ENCODE measurements at regions not wholly inside any gene's neighbourhood (a gene's known extent, or its start where the extent isn't known, plus 50 kb on each side); places are given as distances from the start of the nearest gene placed in this dataset.

GRCh38 chr4:43136752-43137151 lies 244.2 kb downstream of the GRXCR1 start:
- intact Hi-C loops (cut with micrococcal nuclease), result no loop called here
- no peaks in the 10 kb centered on the region for H3K27me3 ChIP-seq (ENCODE audit: control insufficient read depth in 2 of 2, insufficient read depth in 2 of 2, low read length in 2 of 2)
- no peak overlapping the region for H3K4me2 ChIP-seq (ENCODE audit: insufficient read depth, low read length)
- H3K79me2 ChIP-seq (ENCODE audit: control insufficient read depth, insufficient read depth, low read length), result no peaks in the 10 kb centered on the region
- no peaks in the 10 kb centered on the region for H4K20me1 ChIP-seq (replicated peaks; ENCODE audit: control insufficient read depth, extremely low read depth, insufficient read depth, low read length)
- H3K9ac ChIP-seq (replicated peaks; ENCODE audit: extremely low read depth, insufficient read depth, low read length), result no peak overlapping the region
- BruUV-seq (replicated peaks), result no TSS peak
- no peaks in the 10 kb centered on the region for H3K9me3 ChIP-seq (replicated peaks; ENCODE audit: control insufficient read depth, insufficient read depth, low read length)
- H3K27ac ChIP-seq (ENCODE audit: insufficient read depth, low read depth, low read length), result no peak overlapping the region
- DNase-seq (ENCODE audit: low read depth, low spot score), result no peak
- dilution Hi-C loops (cut with MboI; ENCODE audit: extremely low pct_ligation_motif_present, low sequenced_read_pairs), result no loop called here
- ChIA-PET CTCF (no interaction called here), POLR2A (no interaction called here)
- no peaks in the 10 kb centered on the region for H3K36me3 ChIP-seq (ENCODE audit: control insufficient read depth in 2 of 2, extremely low read depth in 1 of 2, insufficient read depth in 2 of 2, low read length in 2 of 2)
- TF ChIP-seq POLR2A (IDR thresholded peaks at IDR 0.05; ENCODE audit: low read depth, low read length) (no peak), EZH2 (IDR thresholded peaks at IDR 0.05; ENCODE audit: borderline replicate concordance, low read depth, low read length, severe bottlenecking) (no peak), MAX (IDR thresholded peaks at IDR 0.05; ENCODE audit: insufficient read depth, insufficient read length) (no peak), CTCF (IDR thresholded peaks at IDR 0.05; ENCODE audit: extremely low read depth in 1 of 2, insufficient read depth in 1 of 2, low read depth in 1 of 2, low read length in 2 of 2) (no peak), FOS (IDR thresholded peaks at IDR 0.05; ENCODE audit: borderline replicate concordance, insufficient read depth, low read length) (no peak), MYC (IDR thresholded peaks at IDR 0.05; ENCODE audit: low read depth, low read length) (no peak), GATA2 (IDR thresholded peaks at IDR 0.05; ENCODE audit: insufficient read depth, insufficient read length, low read depth, low read length) (no peak), JUN (IDR thresholded peaks at IDR 0.05; ENCODE audit: borderline replicate concordance, insufficient read depth, insufficient read length, low read depth) (no peak), POLR2AphosphoS5 (IDR thresholded peaks at IDR 0.05; ENCODE audit: insufficient read depth, low read depth, low read length) (no peak)
- no peaks in the 10 kb centered on the region for H3K9me1 ChIP-seq (replicated peaks; ENCODE audit: control insufficient read depth, extremely low read depth, insufficient read depth, low read length)
- no peak overlapping the region for H3K4me3 ChIP-seq (replicated peaks in 1 of 3; ENCODE audit: insufficient read depth in 1 of 3, low read depth in 1 of 3, low read length in 3 of 3)
- H3K4me1 ChIP-seq (ENCODE audit: control insufficient read depth, extremely low read depth, insufficient read depth, low read length), result no peaks in the 10 kb centered on the region
- FAIRE-seq, result no peak
- no peak overlapping the region for H2AFZ ChIP-seq (ENCODE audit: low read depth, low read length)
